Neutrophil (primary cell): ENCODE measurements at regions not wholly inside any gene's neighbourhood (a gene's known extent, or its start where the extent isn't known, plus 50 kb on each side); places are given as distances from the start of the nearest gene placed in this dataset.

Experiments used
- H3K27ac ChIP-seq: fragments of 200-600 bp; sonication (generic); 2 replicates; pipeline ENCODE4 v1.5.1; 2016; ENCODE audit warnings: mild to moderate bottlenecking, moderate library complexity
- H3K27me3 ChIP-seq: fragments of 200-600 bp; sonication (generic); 2 replicates; pipeline ENCODE4 v1.6.0; 2016; ENCODE audit warnings: mild to moderate bottlenecking
- H3K36me3 ChIP-seq: fragments of 200-600 bp; sonication (generic); 2 replicates; pipeline ENCODE4 v1.5.1; 2017
- H3K4me1 ChIP-seq, 2 experiments: fragments of 200-600 bp in 1 of 2; sonication (generic) in 1 of 2; 1 replicate in 1 of 2; 2 replicates in 1 of 2; pipeline versions ENCODE4 v1.5.1 to v1.6.1; 2013 to 2016; ENCODE audit warnings: low read depth in 1 of 2, low read length in 1 of 2, mild to moderate bottlenecking in 1 of 2, moderate library complexity in 1 of 2; ENCODE audit not compliant: control insufficient read depth in 1 of 2, insufficient read depth in 1 of 2
- H3K4me3 ChIP-seq, 2 experiments: fragments of 200-600 bp in 1 of 2; sonication (generic) in 1 of 2; 1 replicate in 1 of 2; 2 replicates in 1 of 2; pipeline ENCODE4 v1.5.1; 2013 to 2016; ENCODE audit warnings: low read depth in 1 of 2, low read length in 1 of 2, mild to moderate bottlenecking in 1 of 2, moderate library complexity in 1 of 2
- H3K9me3 ChIP-seq: fragments of 200-600 bp; sonication (generic); 2 replicates; pipeline ENCODE4 v1.5.1; 2016
- TF ChIP-seq, protein P1 (sequence below): fragments of 200-600 bp; sonication (generic); IDR thresholded peaks from 2 replicates; pipeline ENCODE4 v1.5.1; 2016; ENCODE audit warnings: antibody characterized with exemption

GRCh38 chr13:78197231-78197630, 278.6 kb upstream of the EDNRB start:
- Histone ChIP-seq H3K27me3 (no peaks in the 10 kb centered on the region), H3K36me3 (no peaks in the 10 kb centered on the region), H3K27ac (no peak overlapping the region), H3K9me3 (no peaks in the 10 kb centered on the region), H3K4me1 (no peaks in the 10 kb centered on the region), H3K4me3 (no peak overlapping the region)
- TF ChIP-seq, protein P1, sequence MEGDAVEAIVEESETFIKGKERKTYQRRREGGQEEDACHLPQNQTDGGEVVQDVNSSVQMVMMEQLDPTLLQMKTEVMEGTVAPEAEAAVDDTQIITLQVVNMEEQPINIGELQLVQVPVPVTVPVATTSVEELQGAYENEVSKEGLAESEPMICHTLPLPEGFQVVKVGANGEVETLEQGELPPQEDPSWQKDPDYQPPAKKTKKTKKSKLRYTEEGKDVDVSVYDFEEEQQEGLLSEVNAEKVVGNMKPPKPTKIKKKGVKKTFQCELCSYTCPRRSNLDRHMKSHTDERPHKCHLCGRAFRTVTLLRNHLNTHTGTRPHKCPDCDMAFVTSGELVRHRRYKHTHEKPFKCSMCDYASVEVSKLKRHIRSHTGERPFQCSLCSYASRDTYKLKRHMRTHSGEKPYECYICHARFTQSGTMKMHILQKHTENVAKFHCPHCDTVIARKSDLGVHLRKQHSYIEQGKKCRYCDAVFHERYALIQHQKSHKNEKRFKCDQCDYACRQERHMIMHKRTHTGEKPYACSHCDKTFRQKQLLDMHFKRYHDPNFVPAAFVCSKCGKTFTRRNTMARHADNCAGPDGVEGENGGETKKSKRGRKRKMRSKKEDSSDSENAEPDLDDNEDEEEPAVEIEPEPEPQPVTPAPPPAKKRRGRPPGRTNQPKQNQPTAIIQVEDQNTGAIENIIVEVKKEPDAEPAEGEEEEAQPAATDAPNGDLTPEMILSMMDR: no peak

DNA sequence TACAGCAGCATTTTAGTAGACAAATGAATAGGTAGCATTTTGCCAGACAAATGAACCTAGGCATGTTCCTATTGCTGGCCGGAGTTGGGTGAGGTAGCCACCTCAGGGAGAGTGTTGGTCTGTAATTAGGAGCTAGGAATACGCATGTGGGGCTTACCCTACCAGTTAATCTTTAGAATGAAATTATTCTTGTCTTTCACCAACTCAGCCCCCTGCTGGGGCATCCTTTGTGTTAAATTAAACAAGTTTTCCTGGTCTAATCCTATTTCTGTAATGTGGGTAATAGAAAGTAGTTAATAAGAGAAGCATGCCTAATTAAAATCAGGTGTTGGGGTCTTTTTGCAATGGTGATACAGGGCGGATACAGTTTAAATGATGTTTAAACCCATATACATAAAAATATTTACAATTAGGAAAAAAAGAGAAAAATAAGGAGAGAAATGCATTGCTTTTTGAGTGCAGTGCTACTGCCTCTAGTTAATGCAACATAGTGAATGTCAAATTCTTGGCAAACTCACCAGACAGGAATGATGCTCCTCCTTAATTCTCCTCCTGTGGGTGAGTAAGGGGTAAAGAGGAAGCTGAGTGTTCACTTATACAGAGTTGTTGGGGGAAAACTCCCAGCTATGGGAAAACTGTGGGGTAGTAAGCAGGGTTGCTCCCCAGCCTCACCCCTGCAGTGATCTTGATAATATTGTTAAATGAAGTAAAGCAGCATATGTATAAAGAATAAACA, 276.4 kb upstream of the EDNRB start:
- TF ChIP-seq, protein P1: no peak
- Histone ChIP-seq H3K9me3 (no peaks in the 10 kb centered on the region), H3K27ac (no peak overlapping the region), H3K36me3 (no peaks in the 10 kb centered on the region), H3K4me3 (no peak overlapping the region), H3K4me1 (no peaks in the 10 kb centered on the region), H3K27me3 (no peaks in the 10 kb centered on the region)

- TF ChIP-seq, protein P1: no peak
- H3K27ac ChIP-seq: no peak overlapping the region
- no peaks in the 10 kb centered on the region for H3K27me3 ChIP-seq
- no peaks in the 10 kb centered on the region for H3K4me1 ChIP-seq
- H3K9me3 ChIP-seq: no peaks in the 10 kb centered on the region
- H3K4me3 ChIP-seq: no peak overlapping the region
- H3K36me3 ChIP-seq: no peaks in the 10 kb centered on the region
Measured at GRCh38 chr13:78193846-78194245, 275.2 kb upstream of the EDNRB start.

DNA sequence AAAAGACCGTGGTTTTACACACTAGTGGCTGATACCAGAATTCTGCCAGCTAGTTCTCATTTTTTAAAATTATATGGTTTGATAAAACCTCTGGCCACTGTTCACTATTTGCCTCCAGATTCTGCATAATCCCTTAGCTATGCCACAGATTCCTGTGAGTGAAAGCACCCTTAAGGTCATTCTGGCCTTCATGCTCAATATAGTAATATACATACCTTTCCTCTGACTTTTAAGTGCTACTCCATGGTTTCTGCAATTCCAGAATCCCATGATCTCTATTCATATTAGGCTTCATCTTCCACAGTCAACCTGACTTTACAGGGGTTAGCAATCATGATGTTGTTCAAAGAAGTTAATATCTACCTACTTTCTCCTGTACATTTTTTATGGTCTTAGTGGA, 274.1 kb upstream of the EDNRB start:
- Histone ChIP-seq H3K27me3 (no peaks in the 10 kb centered on the region), H3K9me3 (no peaks in the 10 kb centered on the region), H3K27ac (no peak overlapping the region), H3K36me3 (no peaks in the 10 kb centered on the region), H3K4me3 (no peak overlapping the region), H3K4me1 (no peaks in the 10 kb centered on the region)
- TF ChIP-seq, protein P1: no peak

GRCh38 chr13:78190296-78190695, 271.7 kb upstream of the EDNRB start:
- Histone ChIP-seq H3K9me3 (no peaks in the 10 kb centered on the region), H3K27me3 (no peaks in the 10 kb centered on the region), H3K4me1 (no peaks in the 10 kb centered on the region), H3K27ac (no peak overlapping the region), H3K4me3 (no peak overlapping the region), H3K36me3 (no peaks in the 10 kb centered on the region)
- TF ChIP-seq, protein P1: no peak
